ENCODE measurements at regions not wholly inside any gene's neighbourhood (a gene's known extent, or its start where the extent isn't known, plus 50 kb on each side); places are given as distances from the start of the nearest gene placed in this dataset.
"Not testable (repeated sequence)": the region's sequence is repeated elsewhere in the genome, so short reads cannot be mapped to it uniquely, and the experiment has no call there.

DNA sequence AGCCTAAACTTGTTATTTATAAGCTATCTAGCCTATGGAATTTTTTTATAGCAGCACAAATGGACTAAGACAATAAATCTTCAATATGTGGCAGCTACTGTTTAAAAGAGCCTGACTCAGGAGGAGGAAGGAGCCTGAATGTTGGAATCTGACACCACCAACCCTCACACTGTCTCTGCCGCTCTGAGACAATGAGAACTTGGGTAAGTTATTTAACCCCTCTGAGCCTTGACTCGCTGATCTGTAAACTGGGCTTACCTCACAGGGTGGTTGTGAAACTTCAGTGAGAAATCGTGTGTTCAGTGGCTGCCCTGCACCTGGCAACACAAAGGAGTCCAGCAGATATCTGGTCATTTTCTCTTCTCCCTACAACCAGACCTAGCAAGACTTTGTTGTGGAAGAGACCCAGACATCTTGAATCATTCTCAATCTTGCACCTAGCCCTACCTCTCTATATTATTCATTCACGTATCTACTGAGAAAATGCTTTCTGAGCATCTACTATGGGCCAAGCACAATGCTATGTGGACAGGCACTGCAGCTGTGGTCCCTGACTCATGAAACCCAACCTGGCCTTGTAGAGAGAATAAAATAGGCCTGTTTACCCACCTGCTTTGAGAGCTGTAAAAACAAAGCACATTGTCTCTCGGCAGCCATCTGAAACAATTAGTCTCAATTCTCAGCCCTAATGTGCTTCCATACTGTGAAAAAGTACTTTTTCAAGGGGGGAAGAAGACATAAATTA is 81.9 kb upstream of the SLC25A36 start:
- no peaks in the 10 kb centered on the region for H3K9me3 ChIP-seq (ENCODE audit: control insufficient read depth in 3 of 3, low read length in 3 of 3)
- H3K4me1 ChIP-seq (ENCODE audit: control insufficient read depth in 3 of 3, insufficient read depth in 3 of 3, low read length in 3 of 3), result no peaks in the 10 kb centered on the region
- H3K27me3 ChIP-seq (ENCODE audit: control insufficient read depth in 3 of 3, insufficient read depth in 3 of 3, low read length in 3 of 3), result no peaks in the 10 kb centered on the region
- H3K9ac ChIP-seq (ENCODE audit: low read depth in 1 of 3, low read length in 3 of 3), result no peak overlapping the region
- H3K36me3 ChIP-seq (ENCODE audit: control insufficient read depth in 3 of 3, insufficient read depth in 3 of 3, low read length in 3 of 3), result no peaks in the 10 kb centered on the region
- no peak overlapping the region for H3K4me3 ChIP-seq (ENCODE audit: low read length in 3 of 3)
- H3K27ac ChIP-seq (ENCODE audit: low read depth, low read length), result no peak overlapping the region

DNA sequence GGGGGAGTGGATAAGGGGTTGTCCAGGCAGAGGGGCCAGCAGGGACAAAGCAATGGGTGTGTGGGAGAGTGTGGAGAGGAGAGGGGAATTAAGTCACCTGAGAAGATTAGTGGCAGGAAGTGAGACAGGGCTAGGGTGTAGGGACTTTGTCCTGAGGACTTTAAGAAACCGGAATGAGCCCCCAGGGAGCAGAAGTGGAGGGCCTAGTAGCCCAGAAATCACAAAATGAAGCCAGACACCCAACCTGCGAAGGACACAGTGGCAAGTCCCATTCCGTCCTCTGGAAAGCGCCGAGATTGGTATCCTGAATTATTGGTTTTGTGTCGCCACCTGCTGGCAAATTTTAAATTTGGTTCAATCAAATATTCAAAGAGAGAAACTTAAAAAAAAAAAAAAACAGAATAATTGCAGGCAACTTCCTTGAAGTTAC is 78.0 kb upstream of the SLC25A36 start:
- H3K27me3 ChIP-seq (ENCODE audit: control insufficient read depth in 3 of 3, insufficient read depth in 3 of 3, low read length in 3 of 3), result no peaks in the 10 kb centered on the region
- H3K4me3 ChIP-seq (ENCODE audit: low read length in 3 of 3), result no peak overlapping the region

GRCh38 chr3:140870351-140870750 is 71.3 kb upstream of the SLC25A36 start:
- Histone ChIP-seq H3K27ac (ENCODE audit: low read depth, low read length) (no peak overlapping the region), H3K4me3 (ENCODE audit: low read length in 3 of 3) (no peak overlapping the region), H3K9me3 (ENCODE audit: control insufficient read depth in 3 of 3, low read length in 3 of 3) (no peaks in the 10 kb centered on the region), H3K9ac (ENCODE audit: low read depth in 1 of 3, low read length in 3 of 3) (no peak overlapping the region), H3K27me3 (ENCODE audit: control insufficient read depth in 3 of 3, insufficient read depth in 3 of 3, low read length in 3 of 3) (no peaks in the 10 kb centered on the region), H3K4me1 (ENCODE audit: control insufficient read depth in 3 of 3, insufficient read depth in 3 of 3, low read length in 3 of 3) (no peaks in the 10 kb centered on the region), H3K36me3 (ENCODE audit: control insufficient read depth in 3 of 3, insufficient read depth in 3 of 3, low read length in 3 of 3) (no peaks in the 10 kb centered on the region)

More for the DNA sequence above, 78.0 kb upstream of the SLC25A36 start:
- peak overlapping the region in 2 of 3 donors; percentile 27 to 28 for H3K9ac ChIP-seq (ENCODE audit: low read depth in 1 of 3, low read length in 3 of 3)
- no peaks in the 10 kb centered on the region for H3K9me3 ChIP-seq (ENCODE audit: control insufficient read depth in 3 of 3, low read length in 3 of 3)
- no peaks in the 10 kb centered on the region for H3K36me3 ChIP-seq (ENCODE audit: control insufficient read depth in 3 of 3, insufficient read depth in 3 of 3, low read length in 3 of 3)
- H3K4me1 ChIP-seq (ENCODE audit: control insufficient read depth in 3 of 3, insufficient read depth in 3 of 3, low read length in 3 of 3), result no peaks in the 10 kb centered on the region
- no peak overlapping the region for H3K27ac ChIP-seq (ENCODE audit: low read depth, low read length)

GRCh38 chr3:140871022-140871421 is 70.6 kb upstream of the SLC25A36 start:
- H3K9me3 ChIP-seq (ENCODE audit: control insufficient read depth in 3 of 3, low read length in 3 of 3), result no peaks in the 10 kb centered on the region

GRCh38 chr3:140872165-140872564 is 69.5 kb upstream of the SLC25A36 start:
- H3K36me3 ChIP-seq (ENCODE audit: control insufficient read depth in 3 of 3, insufficient read depth in 3 of 3, low read length in 3 of 3); H3K27me3 ChIP-seq (ENCODE audit: control insufficient read depth in 3 of 3, insufficient read depth in 3 of 3, low read length in 3 of 3); H3K9me3 ChIP-seq (ENCODE audit: control insufficient read depth in 3 of 3, low read length in 3 of 3); H3K9ac ChIP-seq (ENCODE audit: low read depth in 1 of 3, low read length in 3 of 3); H3K27ac ChIP-seq (ENCODE audit: low read depth, low read length); H3K4me1 ChIP-seq (ENCODE audit: control insufficient read depth in 3 of 3, insufficient read depth in 3 of 3, low read length in 3 of 3); H3K4me3 ChIP-seq (ENCODE audit: low read length in 3 of 3): not testable (repeated sequence)

More at GRCh38 chr3:140871022-140871421, 70.6 kb upstream of the SLC25A36 start:
- Histone ChIP-seq H3K4me3 (ENCODE audit: low read length in 3 of 3) (no peak overlapping the region), H3K27ac (ENCODE audit: low read depth, low read length) (no peak overlapping the region), H3K27me3 (ENCODE audit: control insufficient read depth in 3 of 3, insufficient read depth in 3 of 3, low read length in 3 of 3) (no peaks in the 10 kb centered on the region), H3K4me1 (ENCODE audit: control insufficient read depth in 3 of 3, insufficient read depth in 3 of 3, low read length in 3 of 3) (no peaks in the 10 kb centered on the region), H3K9ac (ENCODE audit: low read depth in 1 of 3, low read length in 3 of 3) (no peak overlapping the region), H3K36me3 (ENCODE audit: control insufficient read depth in 3 of 3, insufficient read depth in 3 of 3, low read length in 3 of 3) (no peaks in the 10 kb centered on the region)

DNA sequence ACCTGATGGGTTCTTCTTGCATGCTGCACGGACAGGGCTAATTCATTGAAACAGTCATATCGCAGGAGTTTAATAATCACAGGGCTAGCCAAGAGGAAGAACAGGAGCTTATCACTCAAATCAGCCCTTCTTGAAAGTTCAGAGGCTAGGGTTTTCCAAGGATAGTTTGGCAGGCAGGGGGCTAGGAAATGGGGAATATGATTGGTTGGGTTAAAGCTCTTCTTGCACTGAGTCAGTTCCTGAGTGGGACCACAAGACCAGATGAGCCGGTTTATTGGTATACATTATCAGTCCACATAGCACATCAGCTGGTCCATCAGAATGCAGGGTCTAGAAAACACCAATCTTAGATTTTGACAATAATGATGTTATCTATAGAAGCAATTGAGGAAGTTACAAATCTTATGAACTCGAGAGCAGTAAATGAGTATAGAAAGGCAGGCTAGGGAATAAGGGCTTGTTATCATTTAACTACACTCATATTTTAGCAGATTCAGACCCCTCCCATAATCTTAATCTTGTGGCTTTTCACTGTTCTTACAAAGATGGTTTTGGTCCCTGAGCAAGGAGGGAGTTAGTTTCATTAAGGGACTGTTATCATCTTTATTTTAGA is 58.1 kb upstream of the SLC25A36 start:
- Histone ChIP-seq H3K9ac (ENCODE audit: low read depth in 1 of 3, low read length in 3 of 3) (no peak overlapping the region), H3K36me3 (ENCODE audit: control insufficient read depth in 3 of 3, insufficient read depth in 3 of 3, low read length in 3 of 3) (no peaks in the 10 kb centered on the region), H3K27ac (ENCODE audit: low read depth, low read length) (no peak overlapping the region), H3K27me3 (ENCODE audit: control insufficient read depth in 3 of 3, insufficient read depth in 3 of 3, low read length in 3 of 3) (no peaks in the 10 kb centered on the region), H3K4me3 (ENCODE audit: low read length in 3 of 3) (no peak overlapping the region), H3K9me3 (ENCODE audit: control insufficient read depth in 3 of 3, low read length in 3 of 3) (no peaks in the 10 kb centered on the region), H3K4me1 (ENCODE audit: control insufficient read depth in 3 of 3, insufficient read depth in 3 of 3, low read length in 3 of 3) (no peaks in the 10 kb centered on the region)

DNA sequence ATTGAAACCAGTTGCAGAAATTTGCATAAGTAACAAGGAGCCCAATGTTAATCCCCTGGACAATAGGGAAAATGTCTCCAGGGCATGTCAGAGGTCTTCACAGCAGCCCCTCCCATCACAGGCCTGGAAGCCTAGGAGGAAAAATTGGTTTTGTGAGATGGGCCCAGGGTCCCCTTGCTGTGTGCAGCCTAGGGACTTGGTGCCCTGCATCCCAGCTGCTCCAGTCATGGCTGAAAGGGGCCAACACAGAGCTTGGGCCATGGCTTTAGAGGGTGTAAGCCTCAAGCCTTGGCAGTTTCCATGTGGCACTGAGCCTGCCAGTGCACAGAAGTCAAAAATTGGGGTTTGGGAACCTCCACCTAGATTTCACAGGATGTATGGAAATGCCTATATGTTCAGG is 55.9 kb upstream of the SLC25A36 start:
- H3K27ac ChIP-seq (ENCODE audit: low read depth, low read length); H3K36me3 ChIP-seq (ENCODE audit: control insufficient read depth in 3 of 3, insufficient read depth in 3 of 3, low read length in 3 of 3); H3K4me1 ChIP-seq (ENCODE audit: control insufficient read depth in 3 of 3, insufficient read depth in 3 of 3, low read length in 3 of 3); H3K27me3 ChIP-seq (ENCODE audit: control insufficient read depth in 3 of 3, insufficient read depth in 3 of 3, low read length in 3 of 3); H3K9me3 ChIP-seq (ENCODE audit: control insufficient read depth in 3 of 3, low read length in 3 of 3); H3K9ac ChIP-seq (ENCODE audit: low read depth in 1 of 3, low read length in 3 of 3); H3K4me3 ChIP-seq (ENCODE audit: low read length in 3 of 3): not testable (repeated sequence)
